GM13977 (cell line): ENCODE measurements at regions not wholly inside any gene's neighbourhood (a gene's known extent, or its start where the extent isn't known, plus 50 kb on each side); places are given as distances from the start of the nearest gene placed in this dataset.

Experiments used
- DNase-seq: peaks from one replicate; pipeline ENCODE4 v3.0.0; 2012; ENCODE audit warnings: low spot score
- in situ Hi-C: fragments of 300-500 bp; cut with MboI; formaldehyde crosslinking; loops from one replicate; pipeline ENCODE4 v1.12.0; 2022; ENCODE audit warnings: low sequenced_read_pairs, low pct_unique_long_range_greater_than_20kb, mixed read lengths, inconsistent platforms; ENCODE audit not compliant: unreplicated experiment
- TF ChIP-seq, protein P1 (sequence below): IDR thresholded peaks from 2 replicates; pipeline ENCODE4 v1.5.1; 2012; ENCODE audit warnings: mild to moderate bottlenecking, control low read depth; ENCODE audit not compliant: insufficient read depth; ENCODE audit errors: extremely low read depth, missing control alignments

DNA sequence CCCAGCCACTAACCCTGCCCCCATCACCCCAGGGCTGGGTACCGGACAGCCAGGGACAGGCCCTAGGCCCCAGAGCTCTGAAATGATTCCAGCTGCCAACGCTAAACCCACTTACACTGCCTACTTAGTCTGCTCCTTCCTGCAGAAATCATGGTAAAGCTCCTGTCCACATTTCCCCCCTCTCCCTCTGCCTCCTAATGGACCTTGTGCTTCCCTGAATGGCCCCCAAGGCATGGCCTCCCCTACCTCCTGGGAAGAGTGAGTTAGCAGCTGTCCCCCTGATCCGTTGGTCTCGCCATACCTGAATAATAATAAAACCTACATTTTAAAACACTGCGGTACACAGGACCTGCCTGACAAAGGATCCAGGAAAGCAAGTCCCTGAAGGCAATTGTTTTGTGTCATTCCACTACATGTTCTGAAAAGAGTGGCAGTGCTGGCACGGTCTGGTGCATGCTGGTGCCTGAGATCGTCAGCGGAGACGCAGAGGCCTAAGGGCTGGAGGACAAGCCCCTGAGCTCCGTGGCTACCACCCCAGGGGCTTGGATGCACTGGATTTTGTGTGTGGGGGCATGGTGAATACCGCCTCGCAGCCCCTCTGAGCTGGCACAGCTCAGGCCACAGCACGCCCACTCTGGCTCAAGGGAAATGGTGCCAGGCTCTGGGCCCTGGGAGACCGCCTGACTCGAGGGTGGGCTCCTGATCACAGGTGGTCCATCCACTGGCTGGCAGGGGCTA lies 186.3 kb downstream of the CTTN start:
- TF ChIP-seq, protein P1, sequence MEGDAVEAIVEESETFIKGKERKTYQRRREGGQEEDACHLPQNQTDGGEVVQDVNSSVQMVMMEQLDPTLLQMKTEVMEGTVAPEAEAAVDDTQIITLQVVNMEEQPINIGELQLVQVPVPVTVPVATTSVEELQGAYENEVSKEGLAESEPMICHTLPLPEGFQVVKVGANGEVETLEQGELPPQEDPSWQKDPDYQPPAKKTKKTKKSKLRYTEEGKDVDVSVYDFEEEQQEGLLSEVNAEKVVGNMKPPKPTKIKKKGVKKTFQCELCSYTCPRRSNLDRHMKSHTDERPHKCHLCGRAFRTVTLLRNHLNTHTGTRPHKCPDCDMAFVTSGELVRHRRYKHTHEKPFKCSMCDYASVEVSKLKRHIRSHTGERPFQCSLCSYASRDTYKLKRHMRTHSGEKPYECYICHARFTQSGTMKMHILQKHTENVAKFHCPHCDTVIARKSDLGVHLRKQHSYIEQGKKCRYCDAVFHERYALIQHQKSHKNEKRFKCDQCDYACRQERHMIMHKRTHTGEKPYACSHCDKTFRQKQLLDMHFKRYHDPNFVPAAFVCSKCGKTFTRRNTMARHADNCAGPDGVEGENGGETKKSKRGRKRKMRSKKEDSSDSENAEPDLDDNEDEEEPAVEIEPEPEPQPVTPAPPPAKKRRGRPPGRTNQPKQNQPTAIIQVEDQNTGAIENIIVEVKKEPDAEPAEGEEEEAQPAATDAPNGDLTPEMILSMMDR = no peak
- in situ Hi-C loops = no loop called here
- no peak for DNase-seq

DNA sequence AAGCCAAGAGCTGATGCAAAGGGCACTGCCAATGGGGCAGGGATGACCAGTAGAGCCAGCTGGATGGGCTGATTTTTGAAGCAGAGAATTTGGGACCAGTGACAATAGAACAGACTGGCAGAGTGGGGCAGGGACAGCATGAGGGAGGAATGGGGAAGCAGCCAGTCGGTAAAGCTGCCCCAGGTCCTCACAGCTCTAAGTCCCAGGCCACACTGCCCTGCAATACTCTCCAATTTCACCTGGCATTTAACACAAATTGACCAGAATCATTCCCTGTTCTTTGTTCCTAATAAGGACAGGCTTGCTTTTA lies 186.9 kb downstream of the CTTN start:
- TF ChIP-seq, protein P1 = no peak
- no peak for DNase-seq
- in situ Hi-C loops = no loop called here

DNA sequence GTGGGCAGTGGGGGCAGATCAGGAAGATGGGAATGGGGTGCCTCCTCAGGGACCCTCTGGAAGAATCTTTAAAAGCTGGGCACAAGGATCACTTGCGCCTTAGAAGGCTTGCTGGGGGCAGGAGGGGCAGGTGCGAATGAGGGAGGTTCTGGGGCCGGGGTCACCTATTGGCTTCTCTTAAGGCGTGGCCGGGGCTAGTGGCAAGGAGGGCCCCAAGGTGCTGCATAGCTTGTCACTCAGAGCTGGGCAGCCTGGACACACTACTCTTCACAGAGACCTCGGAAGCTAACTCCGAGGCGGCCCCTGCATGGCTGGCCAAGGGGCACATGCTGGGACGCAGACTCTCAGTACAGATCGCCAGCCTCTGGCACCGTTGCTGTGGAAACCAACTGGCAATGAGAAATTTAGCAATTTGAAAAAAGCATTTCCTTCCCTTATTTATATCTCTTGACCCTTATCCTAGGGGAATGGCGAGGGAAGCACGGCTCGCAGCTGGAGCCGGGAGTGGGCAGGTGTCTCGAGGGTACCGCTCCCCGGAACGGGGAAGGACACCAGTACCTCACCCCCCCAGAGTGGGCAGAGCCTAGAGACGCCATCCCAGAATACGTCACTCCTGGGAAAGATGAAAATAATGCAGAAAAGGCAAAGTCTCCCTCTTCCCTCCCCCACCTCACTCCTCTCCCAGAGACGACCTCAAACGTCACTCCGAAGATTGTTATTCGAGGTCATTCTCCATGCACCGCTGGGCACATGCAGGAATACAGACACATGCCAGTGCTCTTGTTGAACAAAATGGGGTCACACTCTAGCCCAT lies 188.1 kb downstream of the CTTN start:
- in situ Hi-C loops = no loop called here
- DNase-seq = no peak
- TF ChIP-seq, protein P1 = no peak

DNA sequence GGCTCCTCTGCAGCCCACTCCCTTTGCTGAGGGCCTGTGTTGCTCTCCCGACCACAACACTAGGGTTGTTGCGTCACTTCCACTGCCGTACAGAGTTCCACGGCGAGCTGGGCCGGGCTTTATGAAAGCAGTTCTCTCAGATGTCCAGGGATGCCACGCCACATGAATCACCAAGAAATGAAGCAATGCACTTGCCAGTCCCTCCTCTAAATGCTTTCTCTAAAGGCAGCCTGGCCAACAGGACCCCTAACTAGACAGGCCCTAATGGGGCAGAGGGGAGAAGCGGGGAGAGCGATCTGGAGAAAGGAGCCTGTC lies 188.7 kb downstream of the CTTN start:
- in situ Hi-C loops = no loop called here
- TF ChIP-seq, protein P1 = no peak
- DNase-seq = no peak

DNA sequence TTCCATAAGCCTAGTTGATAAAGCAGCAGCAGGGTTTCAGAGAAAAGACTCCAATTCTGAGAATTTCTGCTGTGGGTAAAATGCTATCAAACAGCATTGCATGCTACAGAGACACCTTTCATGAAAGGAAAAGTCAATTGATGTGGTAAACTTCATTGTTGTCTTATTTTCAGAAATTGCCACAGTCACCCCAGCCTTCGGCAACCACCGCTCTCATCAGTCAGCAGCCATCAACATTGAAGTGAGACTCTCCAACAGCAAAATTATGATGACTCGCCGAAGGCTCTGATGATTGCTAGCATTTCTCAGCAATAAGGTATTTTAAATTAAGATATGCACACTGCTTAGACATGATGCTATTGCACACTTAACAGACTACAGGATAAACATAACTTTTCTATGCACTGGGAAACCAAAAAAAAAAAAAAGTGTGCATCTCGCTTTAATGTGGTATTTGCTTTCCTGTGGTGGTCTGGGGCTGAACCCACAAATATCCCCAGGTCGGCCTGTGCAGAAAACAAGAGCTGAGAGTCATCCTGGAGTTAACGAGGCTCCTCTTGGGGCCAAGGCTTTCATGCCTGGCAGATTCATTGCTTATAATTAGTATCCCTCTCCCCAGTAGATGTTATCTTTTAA lies 192.1 kb downstream of the CTTN start:
- in situ Hi-C loops = no loop called here
- TF ChIP-seq, protein P1 = no peak
- no peak for DNase-seq

DNA sequence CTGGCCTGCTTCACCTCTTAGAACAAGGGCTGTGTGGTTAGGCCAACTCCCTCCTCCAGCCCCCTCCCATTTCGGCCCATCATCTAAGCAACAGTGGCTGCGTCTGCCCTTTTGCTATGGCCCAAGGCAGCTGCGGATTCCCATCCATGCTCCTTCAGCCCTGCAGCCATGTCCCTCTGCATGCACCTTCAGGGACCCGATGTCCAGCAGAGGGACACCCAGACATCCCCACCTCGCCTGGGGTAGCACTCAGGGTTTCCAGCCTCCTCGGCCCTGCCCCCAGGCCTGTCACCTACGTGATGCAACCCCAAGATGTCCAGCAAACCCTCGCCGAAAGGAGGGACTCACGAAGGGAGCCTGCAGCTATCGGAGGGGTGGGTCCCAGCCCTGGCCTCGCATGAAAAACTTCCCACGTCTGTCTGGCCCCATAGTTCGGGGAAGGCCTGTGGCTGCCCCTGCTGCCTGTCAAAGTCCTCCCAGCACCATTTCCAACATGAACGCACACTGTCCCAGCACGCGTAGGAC lies 194.4 kb downstream of the CTTN start:
- TF ChIP-seq, protein P1 = no peak
- no peak for DNase-seq
- in situ Hi-C loops = no loop called here
